Bronchial epithelial cell (primary cell): ENCODE measurements at regions not wholly inside any gene's neighbourhood (a gene's known extent, or its start where the extent isn't known, plus 50 kb on each side); places are given as distances from the start of the nearest gene placed in this dataset.

ENCODE experiments used
- DNase-seq: peaks from one replicate; pipeline ENCODE4 v3.0.0-alpha.2; 2010; ENCODE audit warnings: low read depth
- FAIRE-seq: peaks from 2 replicates; lab custom pipeline; 2011; peaks lifted over from hg19 to GRCh38; lab: Jason Lieb, UNC
- H3K27me3 ChIP-seq: 2 replicates; pipeline ENCODE4 v1.5.1; 2011; ENCODE audit warnings: low read length; ENCODE audit not compliant: control insufficient read depth, insufficient read depth
- H3K36me3 ChIP-seq: 2 replicates; pipeline ENCODE4 v1.5.1; 2011; ENCODE audit warnings: low read length; ENCODE audit not compliant: control insufficient read depth, insufficient read depth
- H3K4me3 ChIP-seq: 2 replicates; pipeline ENCODE4 v1.5.1; 2011; ENCODE audit warnings: mild to moderate bottlenecking, low read depth, low read length, control low read depth
- CTCF ChIP-seq: IDR thresholded peaks from 2 replicates; pipeline ENCODE4 v1.5.1; 2011; ENCODE audit warnings: mild to moderate bottlenecking, moderate library complexity, low read length, control low read depth, inconsistent platforms; ENCODE audit not compliant: insufficient read depth, severe bottlenecking

DNA sequence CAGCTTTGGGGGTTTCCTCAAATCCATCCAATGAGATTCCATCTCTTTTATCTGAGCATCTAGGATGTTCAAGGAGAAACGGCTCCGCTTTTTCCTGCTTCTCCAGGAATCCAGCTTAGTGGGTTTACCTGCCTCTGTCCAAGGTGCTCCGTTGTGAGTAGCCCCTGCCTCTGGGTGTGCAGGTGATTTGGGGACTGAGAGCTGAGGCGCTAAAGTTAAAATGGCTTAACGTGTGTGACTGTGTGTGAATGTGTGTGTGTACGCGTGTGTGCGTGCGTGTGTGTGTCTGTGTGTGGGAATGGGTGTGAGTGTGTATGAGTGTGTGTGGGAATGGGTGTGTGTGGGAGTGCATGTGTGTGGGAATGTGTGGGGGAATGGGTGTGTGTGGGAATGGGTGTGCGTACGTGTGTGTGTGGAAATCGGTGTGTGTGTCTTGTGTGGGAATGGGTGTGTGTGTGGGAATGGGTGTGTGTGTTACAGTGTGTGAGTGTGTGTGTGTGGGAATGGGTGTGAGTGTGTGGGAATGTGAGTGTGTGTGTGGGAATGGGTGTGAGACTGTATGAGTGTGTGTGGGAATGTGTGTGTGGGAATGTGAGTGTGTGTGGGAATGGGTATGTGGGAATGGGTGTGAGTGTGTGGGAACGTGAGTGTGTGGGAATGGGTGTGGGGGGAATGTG lies 90.2 kb upstream of the INSIG1 start:
- FAIRE-seq (no peak), DNase-seq (no peak)
- TF ChIP-seq CTCF, result no peak
- H3K27me3 ChIP-seq, result no peaks in the 10 kb centered on the region
- no peaks in the 10 kb centered on the region for H3K36me3 ChIP-seq
- no peak overlapping the region for H3K4me3 ChIP-seq

GRCh38 chr7:155208681-155209477 lies 88.8 kb upstream of the INSIG1 start:
- DNase-seq (no peak), FAIRE-seq (peak; percentile 40)
- H3K4me3 ChIP-seq, result no peak overlapping the region
- TF ChIP-seq CTCF, result no peak
- no peaks in the 10 kb centered on the region for H3K36me3 ChIP-seq
- peaks cover under 1% of the 10 kb centered on the region for H3K27me3 ChIP-seq

DNA sequence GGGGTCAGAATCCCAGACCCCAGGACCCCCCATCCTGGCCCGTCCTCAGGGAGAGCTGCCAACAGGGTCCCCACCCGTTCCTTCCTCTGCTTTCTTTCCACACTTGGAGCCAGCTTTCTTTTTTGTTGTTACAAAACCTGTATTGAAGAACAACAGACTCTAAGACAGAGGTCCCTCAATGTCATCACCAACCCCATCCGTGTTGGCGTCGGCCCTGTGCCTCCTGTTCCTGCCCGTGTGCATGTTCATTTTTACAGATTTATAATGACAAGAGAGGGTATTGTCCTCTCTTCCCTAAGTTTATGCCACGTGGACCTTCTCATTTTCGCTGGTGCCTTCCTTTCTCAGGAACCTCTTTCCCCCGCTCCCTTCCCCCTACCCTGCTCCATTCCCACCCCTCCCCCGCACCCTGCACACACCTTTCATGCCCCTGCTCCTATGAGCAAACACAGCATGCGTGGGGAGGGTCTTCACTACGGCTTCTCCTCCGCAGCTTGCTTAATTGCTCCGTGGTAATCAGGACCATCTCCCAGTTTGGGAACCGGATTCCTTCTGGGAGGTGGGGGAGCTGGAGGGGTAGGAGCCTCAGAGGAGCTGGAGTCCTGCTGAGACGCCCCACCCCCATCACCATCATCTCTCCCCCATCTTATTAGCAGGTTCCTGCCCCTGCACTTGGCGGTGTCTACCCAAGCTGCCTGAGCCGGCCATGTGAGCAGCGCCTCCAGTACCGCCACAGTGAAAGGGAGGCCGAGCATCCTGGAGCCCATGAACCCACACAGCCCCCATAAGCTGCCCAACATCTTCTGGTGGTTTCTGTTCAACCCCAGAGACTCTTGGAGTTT lies 88.0 kb upstream of the INSIG1 start:
- no peaks in the 10 kb centered on the region for H3K36me3 ChIP-seq
- TF ChIP-seq CTCF, result no peak
- no peak overlapping the region for H3K4me3 ChIP-seq
- DNase-seq, result no peak
- peaks cover 2% of the 10 kb centered on the region for H3K27me3 ChIP-seq
- FAIRE-seq, result no peak

DNA sequence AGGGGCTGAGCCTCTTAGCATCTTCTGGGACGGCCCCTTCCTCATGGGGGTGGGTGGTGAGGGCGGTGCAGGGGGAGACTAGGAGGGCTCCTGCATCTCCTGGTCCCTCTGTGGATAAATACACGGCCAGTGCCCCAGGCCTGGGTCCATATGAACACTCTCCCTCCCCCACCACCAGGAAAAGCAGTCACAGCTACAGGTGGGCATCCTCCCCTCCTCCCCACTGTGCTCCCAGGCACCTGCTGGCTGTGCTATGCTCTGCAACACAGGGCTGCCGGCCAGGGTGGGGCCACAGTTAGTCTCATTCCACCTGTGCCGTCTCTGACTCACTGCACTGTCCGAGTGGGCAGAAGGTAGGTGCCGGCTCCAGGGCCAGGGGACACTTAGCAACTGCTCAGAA lies 87.3 kb upstream of the INSIG1 start:
- no peak for TF ChIP-seq CTCF
- Histone ChIP-seq H3K27me3 (peaks cover 2% of the 10 kb centered on the region), H3K36me3 (no peaks in the 10 kb centered on the region), H3K4me3 (no peak overlapping the region)
- DNase-seq, result no peak
- FAIRE-seq, result no peak

- H3K4me3 ChIP-seq, result no peak overlapping the region
- peaks cover 2% of the 10 kb centered on the region for H3K27me3 ChIP-seq
- no peak for TF ChIP-seq CTCF
- no peak for DNase-seq
- no peak for FAIRE-seq
- H3K36me3 ChIP-seq, result no peaks in the 10 kb centered on the region
These were observed 86.5 kb upstream of the INSIG1 start for GRCh38 chr7:155211173-155211572.
